ENCODE measurements at regions not wholly inside any gene's neighbourhood (a gene's known extent, or its start where the extent isn't known, plus 50 kb on each side); places are given as distances from the start of the nearest gene placed in this dataset.
"Not testable (repeated sequence)": the region's sequence is repeated elsewhere in the genome, so short reads cannot be mapped to it uniquely, and the experiment has no call there.

- TF ChIP-seq, protein P1, sequence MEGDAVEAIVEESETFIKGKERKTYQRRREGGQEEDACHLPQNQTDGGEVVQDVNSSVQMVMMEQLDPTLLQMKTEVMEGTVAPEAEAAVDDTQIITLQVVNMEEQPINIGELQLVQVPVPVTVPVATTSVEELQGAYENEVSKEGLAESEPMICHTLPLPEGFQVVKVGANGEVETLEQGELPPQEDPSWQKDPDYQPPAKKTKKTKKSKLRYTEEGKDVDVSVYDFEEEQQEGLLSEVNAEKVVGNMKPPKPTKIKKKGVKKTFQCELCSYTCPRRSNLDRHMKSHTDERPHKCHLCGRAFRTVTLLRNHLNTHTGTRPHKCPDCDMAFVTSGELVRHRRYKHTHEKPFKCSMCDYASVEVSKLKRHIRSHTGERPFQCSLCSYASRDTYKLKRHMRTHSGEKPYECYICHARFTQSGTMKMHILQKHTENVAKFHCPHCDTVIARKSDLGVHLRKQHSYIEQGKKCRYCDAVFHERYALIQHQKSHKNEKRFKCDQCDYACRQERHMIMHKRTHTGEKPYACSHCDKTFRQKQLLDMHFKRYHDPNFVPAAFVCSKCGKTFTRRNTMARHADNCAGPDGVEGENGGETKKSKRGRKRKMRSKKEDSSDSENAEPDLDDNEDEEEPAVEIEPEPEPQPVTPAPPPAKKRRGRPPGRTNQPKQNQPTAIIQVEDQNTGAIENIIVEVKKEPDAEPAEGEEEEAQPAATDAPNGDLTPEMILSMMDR (IDR thresholded peaks at IDR 0.05; ENCODE audit: low read length), result no peak
- TF ChIP-seq EZH2 (IDR thresholded peaks at IDR 0.05; ENCODE audit: borderline replicate concordance, low read length), result no peak
- Histone ChIP-seq H3K4me1 (ENCODE audit: insufficient read depth, low read length, severe bottlenecking) (no peaks in the 10 kb centered on the region), H3K79me2 (ENCODE audit: insufficient read depth, low read length) (no peaks in the 10 kb centered on the region), H2AFZ (ENCODE audit: low read length) (no peak overlapping the region), H3K27me3 (ENCODE audit: insufficient read depth, low read length) (no peaks in the 10 kb centered on the region), H3K9me2 (ENCODE audit: low read depth, low read length) (no peaks in the 10 kb centered on the region), H3K9me3 (ENCODE audit: low read length) (no peaks in the 10 kb centered on the region), H3K27ac (ENCODE audit: low read depth, low read length, poor library complexity, severe bottlenecking) (no peak overlapping the region), H3F3A (ENCODE audit: insufficient read depth, low read length) (no peaks in the 10 kb centered on the region; the same call in 1 of the 2 replicates), H4K20me1 (ENCODE audit: insufficient read depth, low read length) (no peaks in the 10 kb centered on the region), H3K9ac (ENCODE audit: low read length) (no peak overlapping the region), H3K4me3 (ENCODE audit: low read depth, low read length, poor library complexity, severe bottlenecking) (no peak overlapping the region), H3K36me3 (ENCODE audit: insufficient read depth, low read length) (no peaks in the 10 kb centered on the region), H3K4me2 (ENCODE audit: low read length) (no peak overlapping the region)
Observed at GRCh38 chr3:144501467-144501866, 529.8 kb downstream of the DIPK2A start.

GRCh38 chr3:144502402-144502801 is 530.8 kb downstream of the DIPK2A start:
- H3F3A ChIP-seq (ENCODE audit: insufficient read depth, low read length), result no peaks in the 10 kb centered on the region; the same call in 1 of the 2 replicates
- H3K4me3 ChIP-seq (ENCODE audit: low read depth, low read length, poor library complexity, severe bottlenecking), result no peak overlapping the region
- H3K4me1 ChIP-seq (ENCODE audit: insufficient read depth, low read length, severe bottlenecking), result no peaks in the 10 kb centered on the region
- no peak overlapping the region for H2AFZ ChIP-seq (ENCODE audit: low read length)
- no peaks in the 10 kb centered on the region for H3K27me3 ChIP-seq (ENCODE audit: insufficient read depth, low read length)
- H3K27ac ChIP-seq (ENCODE audit: low read depth, low read length, poor library complexity, severe bottlenecking), result no peak overlapping the region
- H4K20me1 ChIP-seq (ENCODE audit: insufficient read depth, low read length), result no peaks in the 10 kb centered on the region
- no peaks in the 10 kb centered on the region for H3K36me3 ChIP-seq (ENCODE audit: insufficient read depth, low read length)
- no peaks in the 10 kb centered on the region for H3K79me2 ChIP-seq (ENCODE audit: insufficient read depth, low read length)
- H3K9me3 ChIP-seq (ENCODE audit: low read length), result no peaks in the 10 kb centered on the region
- no peak overlapping the region for H3K4me2 ChIP-seq (ENCODE audit: low read length)
- TF ChIP-seq, protein P1 (IDR thresholded peaks at IDR 0.05; ENCODE audit: low read length), result no peak
- no peak for TF ChIP-seq EZH2 (IDR thresholded peaks at IDR 0.05; ENCODE audit: borderline replicate concordance, low read length)
- H3K9ac ChIP-seq (ENCODE audit: low read length), result no peak overlapping the region
- H3K9me2 ChIP-seq (ENCODE audit: low read depth, low read length), result no peaks in the 10 kb centered on the region

DNA sequence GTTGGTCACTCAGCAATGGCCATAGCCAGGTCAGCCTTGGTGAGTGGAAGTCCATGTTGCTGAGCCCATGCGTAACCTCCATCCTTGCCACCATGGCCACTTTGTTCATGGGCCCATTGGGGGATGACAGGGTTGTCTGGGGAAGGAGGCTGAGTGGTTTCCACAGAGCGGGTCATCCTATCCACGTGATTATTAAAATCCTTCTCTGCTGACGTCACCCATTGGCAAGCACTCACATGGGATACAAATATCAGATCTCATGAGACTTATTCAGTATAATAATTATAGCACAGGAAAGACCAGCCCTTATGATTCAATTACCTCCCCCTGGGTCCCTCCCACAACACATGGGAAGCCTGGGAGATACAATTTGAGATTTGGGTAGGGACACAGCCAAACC is 534.8 kb downstream of the DIPK2A start:
- not testable (repeated sequence) for H3K79me2 ChIP-seq (ENCODE audit: insufficient read depth, low read length); H3K9me3 ChIP-seq (ENCODE audit: low read length); H3F3A ChIP-seq (ENCODE audit: insufficient read depth, low read length); H3K4me3 ChIP-seq (ENCODE audit: low read depth, low read length, poor library complexity, severe bottlenecking); H3K9ac ChIP-seq (ENCODE audit: low read length); H3K36me3 ChIP-seq (ENCODE audit: insufficient read depth, low read length); H3K27ac ChIP-seq (ENCODE audit: low read depth, low read length, poor library complexity, severe bottlenecking); H3K4me1 ChIP-seq (ENCODE audit: insufficient read depth, low read length, severe bottlenecking); H4K20me1 ChIP-seq (ENCODE audit: insufficient read depth, low read length); H3K9me2 ChIP-seq (ENCODE audit: low read depth, low read length); H2AFZ ChIP-seq (ENCODE audit: low read length); H3K4me2 ChIP-seq (ENCODE audit: low read length); H3K27me3 ChIP-seq (ENCODE audit: insufficient read depth, low read length)

- no peak overlapping the region for H3K9ac ChIP-seq (ENCODE audit: low read length)
- H2AFZ ChIP-seq (ENCODE audit: low read length), result no peak overlapping the region
- no peaks in the 10 kb centered on the region for H4K20me1 ChIP-seq (ENCODE audit: insufficient read depth, low read length)
- H3K9me2 ChIP-seq (ENCODE audit: low read depth, low read length), result no peaks in the 10 kb centered on the region
- H3K4me2 ChIP-seq (ENCODE audit: low read length), result no peak overlapping the region
- H3K79me2 ChIP-seq (ENCODE audit: insufficient read depth, low read length), result no peaks in the 10 kb centered on the region
- H3K4me3 ChIP-seq (ENCODE audit: low read depth, low read length, poor library complexity, severe bottlenecking), result no peak overlapping the region
- H3K4me1 ChIP-seq (ENCODE audit: insufficient read depth, low read length, severe bottlenecking), result no peaks in the 10 kb centered on the region
- H3K36me3 ChIP-seq (ENCODE audit: insufficient read depth, low read length), result no peaks in the 10 kb centered on the region
- no peak overlapping the region for H3K27ac ChIP-seq (ENCODE audit: low read depth, low read length, poor library complexity, severe bottlenecking)
- TF ChIP-seq, protein P1 (IDR thresholded peaks at IDR 0.05; ENCODE audit: low read length), result no peak
- no peak for TF ChIP-seq EZH2 (IDR thresholded peaks at IDR 0.05; ENCODE audit: borderline replicate concordance, low read length)
- H3K27me3 ChIP-seq (ENCODE audit: insufficient read depth, low read length), result no peaks in the 10 kb centered on the region
- no peaks in the 10 kb centered on the region for H3F3A ChIP-seq (ENCODE audit: insufficient read depth, low read length)
- no peaks in the 10 kb centered on the region for H3K9me3 ChIP-seq (ENCODE audit: low read length)
Observed at GRCh38 chr3:144511346-144511745, 539.7 kb downstream of the DIPK2A start.
